NCI-H2196 (cell line): ENCODE measurements at regions not wholly inside any gene's neighbourhood (a gene's known extent, or its start where the extent isn't known, plus 50 kb on each side); places are given as distances from the start of the nearest gene placed in this dataset.

Source experiments
- DNase-seq: peaks from one replicate; lab custom pipeline; 2025; ENCODE audit not compliant: unreplicated experiment; lab: John Stamatoyannopoulos, UW

DNA sequence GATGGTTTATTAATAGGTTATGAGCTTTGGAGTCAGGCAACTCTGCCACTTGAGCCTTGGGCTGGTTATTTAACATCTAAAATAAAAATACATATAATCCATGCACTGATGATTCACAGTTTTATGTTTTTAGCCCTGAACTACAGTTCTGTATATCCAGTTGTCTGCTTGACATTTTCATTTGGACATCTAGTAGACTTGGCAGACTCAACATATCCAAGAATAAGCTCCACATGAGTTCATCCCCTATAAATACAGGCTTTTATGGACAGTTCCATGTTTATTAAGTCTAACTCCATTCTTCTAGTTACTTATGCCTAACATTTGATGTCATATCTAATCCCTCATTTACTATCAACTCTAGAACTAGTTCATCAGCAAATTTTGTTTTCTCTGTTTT, 174.2 kb downstream of the KIF2B start:
- DNase-seq = no peak

DNA sequence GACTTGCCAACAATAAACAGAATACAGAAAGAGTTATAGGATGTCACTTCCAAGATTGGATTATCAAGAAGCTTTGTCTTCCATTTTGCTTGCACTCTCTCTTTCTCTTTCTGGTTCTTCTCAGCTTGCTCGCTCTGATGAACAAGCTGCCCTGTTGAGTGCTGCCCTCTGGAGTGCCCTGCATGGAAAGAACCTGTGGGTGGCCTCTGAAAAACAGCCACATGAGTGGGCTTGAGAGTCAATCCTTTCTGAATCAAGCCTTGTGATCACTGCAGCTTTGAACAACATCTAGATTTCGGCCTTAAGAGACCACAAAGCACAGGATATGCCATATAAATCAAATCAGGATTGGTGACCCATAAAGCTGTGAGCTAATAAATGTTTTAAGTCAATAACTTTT, 185.1 kb downstream of the KIF2B start:
- no peak for DNase-seq

DNA sequence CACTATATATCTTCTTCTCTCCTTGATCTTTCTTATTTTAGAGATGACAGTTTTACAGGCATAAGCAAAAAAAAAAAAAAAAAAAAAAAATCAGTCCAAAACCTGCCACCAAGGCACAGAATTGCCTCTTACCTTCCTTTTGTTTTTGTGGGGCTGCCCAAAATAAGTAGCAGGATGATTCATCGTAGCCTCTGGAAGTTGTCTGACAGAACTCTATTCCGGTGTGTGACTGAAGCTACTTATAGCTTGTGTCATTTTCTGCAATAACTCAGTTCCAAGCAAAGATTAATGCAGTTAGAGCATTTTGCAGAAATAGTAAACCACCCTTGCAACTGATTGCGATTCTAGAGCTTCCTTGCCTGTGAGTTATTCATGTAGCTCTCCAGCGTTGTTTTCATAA, 186.8 kb downstream of the KIF2B start:
- no peak for DNase-seq

GRCh38 chr17:54013072-54013471, 190.3 kb downstream of the KIF2B start:
- no peak for DNase-seq

- no peak for DNase-seq
Observed at GRCh38 chr17:54015734-54016133, 193.0 kb downstream of the KIF2B start.

DNA sequence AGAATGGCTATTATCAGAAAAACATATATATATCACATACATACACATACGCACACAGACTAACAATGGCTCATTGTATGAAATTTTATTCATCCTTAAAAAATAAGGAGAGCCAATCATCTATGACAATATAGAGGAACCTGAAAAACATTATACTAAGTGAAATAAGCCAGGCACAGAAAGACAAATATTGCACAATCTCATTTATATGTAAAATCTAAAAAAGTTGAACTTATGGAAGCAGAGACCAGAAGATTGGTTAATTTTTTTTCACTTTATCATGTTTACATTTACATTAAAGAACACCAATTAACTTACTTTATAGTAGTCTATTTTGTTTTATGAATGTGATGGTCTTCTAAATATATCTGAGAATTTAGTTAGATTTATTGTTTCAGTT, 198.7 kb downstream of the KIF2B start:
- no peak for DNase-seq

GRCh38 chr17:54028986-54029580, 206.4 kb downstream of the KIF2B start:
- DNase-seq = no peak

DNA sequence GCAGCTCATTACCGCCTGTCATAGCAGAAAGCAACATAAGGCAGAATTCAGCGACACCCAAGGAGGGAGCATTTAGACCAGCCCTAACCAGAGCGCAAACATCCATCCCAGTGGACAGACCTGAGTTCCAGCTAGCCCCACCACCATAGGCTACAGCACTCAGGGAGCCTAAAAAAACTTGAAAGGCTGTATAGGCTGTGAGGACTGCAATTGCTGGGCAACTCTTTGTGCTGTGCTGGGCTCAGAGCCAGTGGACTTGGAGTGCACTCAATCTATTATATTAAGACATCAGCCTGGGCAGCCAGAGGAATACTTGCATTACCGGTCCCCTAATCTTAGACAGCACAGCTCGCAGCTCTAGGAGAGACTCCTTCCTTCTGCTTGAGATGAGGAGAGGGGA, 207.3 kb downstream of the KIF2B start:
- DNase-seq = no peak

DNA sequence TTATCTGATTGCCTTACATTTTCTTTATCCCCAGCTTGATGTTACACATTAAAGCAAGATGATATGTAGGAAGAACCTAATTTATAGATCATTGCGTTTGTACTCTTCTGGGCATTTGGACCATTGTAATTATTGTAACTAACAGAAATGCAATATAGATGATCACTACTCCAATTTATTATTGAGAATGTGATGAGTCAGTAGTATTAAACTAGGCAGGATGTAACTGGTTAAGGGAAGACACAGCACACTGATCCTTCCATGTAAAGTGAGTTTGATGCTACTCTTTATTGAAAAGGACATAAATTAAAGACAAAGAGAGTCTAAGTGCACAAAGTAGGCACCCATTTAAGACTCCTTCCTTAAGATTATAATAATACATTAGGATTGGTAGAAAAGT, 223.8 kb downstream of the KIF2B start:
- DNase-seq = no peak

- DNase-seq = no peak
Observed at GRCh38 chr17:54063639-54064038, 240.9 kb downstream of the KIF2B start.

DNA sequence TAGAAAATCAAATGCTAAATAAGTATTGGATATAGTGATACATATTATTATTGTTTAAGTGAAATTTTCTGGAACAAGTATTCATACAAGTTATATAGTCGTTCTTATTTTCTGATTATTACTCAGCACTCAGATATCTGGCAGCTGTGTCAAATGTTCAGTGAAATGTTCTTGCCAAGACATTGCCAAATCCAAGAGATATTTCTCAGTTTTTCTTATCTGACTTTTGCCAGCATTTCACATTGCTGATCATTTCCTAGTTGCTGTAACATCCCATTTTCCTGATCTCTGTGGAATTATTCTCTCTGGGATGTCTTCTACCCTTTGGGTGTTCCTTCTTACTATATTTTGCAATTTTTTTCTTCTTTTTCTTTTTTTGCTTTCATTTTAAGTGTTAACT, 262.3 kb downstream of the KIF2B start:
- no peak for DNase-seq

DNA sequence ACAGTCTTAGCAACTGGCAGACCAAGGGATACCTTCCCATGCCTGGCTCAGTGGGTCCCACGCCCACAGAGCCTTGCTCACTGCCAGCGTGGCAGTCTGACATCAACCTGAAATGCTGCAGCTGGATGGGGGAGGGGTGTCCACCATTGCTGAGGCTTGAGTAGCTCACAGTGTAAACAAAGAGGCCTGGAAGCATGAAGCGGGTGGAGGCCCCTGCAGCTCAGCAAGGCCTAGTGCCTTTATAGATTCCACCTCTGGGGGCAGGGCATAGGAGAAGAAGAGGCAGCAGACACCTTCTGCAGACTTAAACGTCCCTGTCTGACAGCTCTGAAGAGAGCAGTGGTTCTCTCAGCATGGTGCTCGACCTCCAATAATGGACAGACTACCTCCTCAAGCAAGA, 263.2 kb downstream of the KIF2B start:
- DNase-seq = no peak

DNA sequence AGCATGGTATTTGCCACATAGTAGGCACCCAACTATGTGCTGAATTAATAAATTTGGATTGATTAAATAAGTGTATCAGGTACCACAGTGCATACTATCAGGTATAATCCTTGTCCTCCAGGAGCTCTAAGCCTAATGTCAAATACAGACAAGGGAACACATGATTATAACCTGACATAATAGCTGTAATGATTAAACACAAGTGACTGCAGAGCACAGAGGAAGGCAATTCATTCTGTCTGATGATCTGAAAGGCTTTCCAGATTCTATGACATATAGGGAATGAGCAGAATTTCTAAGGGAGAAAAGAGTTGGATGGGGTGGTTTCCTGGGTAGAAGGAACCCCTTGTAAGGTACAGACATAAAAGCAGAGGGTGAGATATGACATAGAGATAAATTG, 273.5 kb downstream of the KIF2B start:
- no peak for DNase-seq

DNA sequence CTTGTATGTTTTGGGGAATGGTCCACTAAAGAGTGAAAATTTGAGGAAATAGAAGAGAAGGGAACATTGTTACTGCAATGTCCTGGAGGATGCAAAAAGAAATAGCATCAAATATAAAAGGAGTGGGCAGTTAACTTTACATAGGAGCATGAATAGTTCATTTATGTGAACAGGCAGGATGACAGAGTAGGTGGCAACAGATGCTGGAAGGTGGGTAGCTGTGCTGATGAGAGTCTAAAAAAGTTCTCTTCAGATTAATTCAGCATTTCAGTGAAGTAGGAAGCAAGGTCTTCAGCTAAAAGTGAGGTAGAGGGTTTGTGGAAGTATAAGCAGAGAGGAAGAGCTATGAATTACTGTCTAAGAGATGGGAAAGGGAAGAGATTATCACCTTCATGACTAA, 276.5 kb downstream of the KIF2B start:
- no peak for DNase-seq

GRCh38 chr17:54102246-54102645, 279.5 kb downstream of the KIF2B start:
- DNase-seq = no peak

DNA sequence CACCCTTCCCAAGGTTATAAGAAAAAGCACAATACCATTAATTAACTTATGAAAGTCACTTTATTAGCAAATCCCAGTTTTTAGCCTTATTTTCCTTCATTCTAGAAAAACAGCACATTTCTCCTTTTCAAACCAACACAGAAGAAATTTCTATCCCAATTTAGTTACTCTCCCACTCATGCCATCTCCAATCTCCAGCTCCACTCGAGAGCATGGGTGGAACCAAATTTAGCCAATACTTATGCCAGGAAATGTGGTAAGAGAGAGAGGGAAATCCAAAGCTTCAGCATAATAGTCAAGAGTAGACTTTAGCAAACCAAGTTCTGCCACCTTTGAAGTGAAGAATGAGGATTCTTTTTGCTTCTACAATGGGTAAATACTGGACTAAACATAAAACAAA, 288.8 kb downstream of the KIF2B start:
- no peak for DNase-seq

DNA sequence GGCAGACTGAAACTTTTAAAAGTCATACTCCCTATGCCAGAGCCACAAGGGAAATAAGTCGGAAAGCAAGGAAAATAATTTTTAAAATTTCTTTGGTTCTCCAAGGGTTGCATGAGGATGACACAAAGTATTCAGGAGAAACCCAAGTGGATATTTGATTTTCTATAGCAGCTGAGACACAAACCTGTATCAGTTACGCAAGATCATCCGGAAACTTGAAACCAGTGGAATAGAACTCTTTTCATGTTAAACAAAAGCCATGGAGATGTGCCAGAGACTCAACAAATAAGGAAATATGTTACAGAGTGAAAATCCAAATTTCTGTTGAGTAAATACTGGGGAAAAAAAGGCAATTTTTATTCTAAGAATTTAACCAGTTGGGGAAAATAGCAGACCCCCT, 294.7 kb downstream of the KIF2B start:
- DNase-seq = no peak

GRCh38 chr17:54124456-54124855, 301.7 kb downstream of the KIF2B start:
- no peak for DNase-seq

DNA sequence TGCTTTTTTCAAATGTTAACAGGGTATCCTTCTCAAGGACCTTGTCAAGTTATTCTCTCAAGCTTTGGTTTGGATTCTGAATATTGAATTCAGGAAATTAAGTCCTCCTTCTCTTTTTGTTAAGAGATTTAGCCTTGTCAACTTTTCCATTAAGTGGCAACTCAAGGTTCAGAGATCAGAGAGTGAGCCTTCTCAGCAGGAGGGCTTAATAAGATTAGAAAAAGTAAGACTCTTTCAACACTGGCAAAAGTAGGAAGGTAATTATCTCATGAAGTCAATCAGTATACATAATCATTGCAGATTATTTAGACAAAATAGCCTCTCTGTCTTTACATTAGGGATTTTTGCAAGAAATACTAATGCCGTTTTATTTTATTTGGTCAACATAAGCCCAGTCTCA, 330.7 kb downstream of the KIF2B start:
- no peak for DNase-seq

DNA sequence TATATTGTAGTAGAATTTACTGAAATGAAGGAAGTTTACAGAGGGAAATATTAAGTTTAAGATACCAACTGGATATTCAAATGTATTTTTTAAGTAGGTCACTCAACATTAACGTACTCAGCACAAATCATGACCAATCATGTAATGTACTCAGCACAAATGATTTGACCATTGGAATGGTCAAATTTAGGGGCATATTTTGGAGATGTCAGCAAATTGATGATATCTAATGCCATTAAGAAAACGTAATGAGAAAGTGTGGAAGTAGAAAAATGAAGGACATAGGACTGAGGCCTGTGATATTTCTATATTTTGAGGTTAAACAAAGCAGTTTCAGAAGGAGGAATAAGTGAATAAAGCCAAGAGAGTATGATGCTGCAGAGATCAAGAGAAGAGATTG, 334.8 kb downstream of the KIF2B start:
- DNase-seq = no peak

DNA sequence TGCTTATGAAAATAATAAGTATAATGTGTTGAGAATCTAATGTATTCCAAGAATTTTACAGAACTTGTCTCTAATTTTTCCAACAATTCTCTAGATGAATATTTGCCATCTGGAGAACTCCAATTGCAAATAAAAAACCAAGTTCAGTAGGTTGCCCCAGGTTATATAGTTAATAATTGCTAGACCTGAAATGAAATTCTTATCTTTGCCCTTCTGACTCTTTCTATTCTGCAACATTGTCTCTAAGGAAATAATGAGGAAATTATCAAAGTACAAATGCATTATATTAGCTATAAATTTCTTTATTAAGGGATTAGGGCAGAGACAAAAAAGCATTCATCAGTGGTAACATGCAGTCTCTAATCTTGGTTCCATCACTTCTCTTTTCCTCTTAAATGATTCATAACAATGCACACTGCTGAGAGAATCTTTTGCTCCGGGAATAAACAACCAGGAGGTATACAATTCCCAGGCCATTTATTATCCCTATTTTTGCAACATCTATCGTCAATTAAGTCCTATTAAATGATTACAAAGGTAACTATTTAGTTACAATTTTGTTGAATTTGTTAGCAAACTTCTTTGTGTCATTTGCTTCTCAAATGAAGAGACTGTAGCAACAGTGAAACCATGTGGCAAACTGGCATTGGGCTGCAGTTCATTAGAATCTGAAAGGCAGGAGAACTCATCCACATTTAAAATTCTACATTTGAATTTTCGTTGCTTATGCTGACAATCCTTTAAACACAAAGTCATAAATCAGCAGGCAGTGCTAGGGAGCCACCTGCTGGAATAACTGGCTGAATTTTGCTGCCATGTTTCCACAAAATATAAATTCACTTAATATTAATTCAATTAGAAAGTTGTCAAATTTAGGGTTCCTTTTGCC, 349.6 kb downstream of the KIF2B start:
- no peak for DNase-seq

- DNase-seq = no peak
Observed at GRCh38 chr17:54172985-54173316, 350.2 kb downstream of the KIF2B start.
